NCI-H1417 (cell line): ENCODE measurements at regions not wholly inside any gene's neighbourhood (a gene's known extent, or its start where the extent isn't known, plus 50 kb on each side); places are given as distances from the start of the nearest gene placed in this dataset.

Experiments used
- DNase-seq, 3 experiments: peaks; one replicate each; lab custom pipeline; 2025; lab: John Stamatoyannopoulos, UW

GRCh38 chr20:63070771-63071540 lies 64.2 kb upstream of the BHLHE23 start:
- no peak for DNase-seq

GRCh38 chr20:63070301-63070625 lies 63.5 kb upstream of the BHLHE23 start:
- DNase-seq, result no peak

GRCh38 chr20:63068711-63069367 lies 62.1 kb upstream of the BHLHE23 start:
- no peak for DNase-seq

- no peak for DNase-seq
These were observed 61.2 kb upstream of the BHLHE23 start for GRCh38 chr20:63067721-63068560.

GRCh38 chr20:63067266-63067635 lies 60.5 kb upstream of the BHLHE23 start:
- DNase-seq, result no peak

- DNase-seq, result no peak
These were observed 59.9 kb upstream of the BHLHE23 start for GRCh38 chr20:63066506-63067265.

GRCh38 chr20:63065911-63066310 lies 59.1 kb upstream of the BHLHE23 start:
- DNase-seq, result no peak

GRCh38 chr20:63064745-63065711 lies 58.3 kb upstream of the BHLHE23 start:
- no peak for DNase-seq

- DNase-seq, result no peak
These were observed 57.5 kb upstream of the BHLHE23 start for GRCh38 chr20:63064310-63064709.

GRCh38 chr20:63062188-63063140 lies 55.7 kb upstream of the BHLHE23 start:
- DNase-seq, result no peak

GRCh38 chr20:63061771-63062100 lies 55.0 kb upstream of the BHLHE23 start:
- no peak for DNase-seq

GRCh38 chr20:63061051-63061770 lies 54.4 kb upstream of the BHLHE23 start:
- DNase-seq, result no peak

- DNase-seq, result peak in 2 of 3 experiments; percentile 64 to 74
These were observed 53.6 kb upstream of the BHLHE23 start for GRCh38 chr20:63060057-63060991.

GRCh38 chr20:63059684-63060056 lies 52.9 kb upstream of the BHLHE23 start:
- DNase-seq, result no peak

GRCh38 chr20:63058696-63059335 lies 52.1 kb upstream of the BHLHE23 start:
- no peak for DNase-seq

GRCh38 chr20:63057171-63058117 lies 50.7 kb upstream of the BHLHE23 start:
- DNase-seq, result peak in 2 of 3 experiments; percentile 59 to 79
